Prostate gland (tissue), 2 donors: ENCODE measurements at regions not wholly inside any gene's neighbourhood (a gene's known extent, or its start where the extent isn't known, plus 50 kb on each side); places are given as distances from the start of the nearest gene placed in this dataset.

Experiments
- CTCF ChIP-seq, 4 experiments: fragments of 200-600 bp in 2 of 4; fragments of 450-650 bp in 2 of 4; sonication (generic) in 2 of 4; IDR thresholded peaks; 1 replicate in 3 of 4; 2 replicates in 1 of 4; pipeline ENCODE4 v1.5.1; 2016 to 2019; ENCODE audit warnings: antibody characterized with exemption in 4 of 4, mild to moderate bottlenecking in 2 of 4, moderate library complexity in 2 of 4
- POLR2A ChIP-seq: fragments of 450-650 bp; IDR thresholded peaks from one replicate; pipeline ENCODE4 v1.6.1; 2016; ENCODE audit warnings: antibody characterized with exemption, mild to moderate bottlenecking

- TF ChIP-seq CTCF (IDR thresholded peaks at IDR 0.05) (no peak), POLR2A (no peak)
Measured at GRCh38 chr10:36003031-36003600, 361.0 kb upstream of the FZD8 start.
